Stomach (tissue), 4 donors: ENCODE measurements at regions not wholly inside any gene's neighbourhood (a gene's known extent, or its start where the extent isn't known, plus 50 kb on each side); places are given as distances from the start of the nearest gene placed in this dataset.

Experiments
- CTCF ChIP-seq, 7 experiments: fragments of 450-650 bp in 4 of 7; fragments of 200-600 bp in 3 of 7; sonication (generic) in 3 of 7; IDR thresholded peaks; one replicate each; pipeline ENCODE4 v1.5.1; 2016 to 2019; ENCODE audit warnings: antibody characterized with exemption in 7 of 7, control low read depth in 2 of 7, mild to moderate bottlenecking in 1 of 7
- POLR2AphosphoS5 ChIP-seq, 3 donors: sonication (generic); formaldehyde crosslinking; IDR thresholded peaks; one replicate each; pipeline ENCODE4 v1.6.1; 2016; ENCODE audit warnings: antibody characterized with exemption in 3 of 3

- no peak for TF ChIP-seq CTCF (IDR thresholded peaks at IDR 0.05)
- TF ChIP-seq POLR2AphosphoS5 (IDR thresholded peaks at IDR 0.05) = no peak
Observed at GRCh38 chr5:63155310-63155631, 576.7 kb downstream of the LRRC70 start.
